Cerebellar cortex (tissue), 1 donor: ENCODE measurements at regions not wholly inside any gene's neighbourhood (a gene's known extent, or its start where the extent isn't known, plus 50 kb on each side); places are given as distances from the start of the nearest gene placed in this dataset.
A peak's percentile ranks its signal among the peaks of the same experiment; 100 is the strongest.
"Not testable (repeated sequence)": the region's sequence is repeated elsewhere in the genome, so short reads cannot be mapped to it uniquely, and the experiment has no call there.

Source experiments
- DNase-seq: peaks from one replicate; pipeline ENCODE4 v3.0.0-alpha.2; 2015; ENCODE audit warnings: low spot score

GRCh38 chr15:75792236-75792635 lies 51.0 kb upstream of the UBE2Q2 start:
- not testable (repeated sequence) for DNase-seq

- DNase-seq, result no peak
Observed at GRCh38 chr15:75791337-75791713, 51.9 kb upstream of the UBE2Q2 start.

- no peak for DNase-seq
Observed at GRCh38 chr15:75790631-75791336, 52.5 kb upstream of the UBE2Q2 start.

GRCh38 chr15:75786575-75786947 lies 56.7 kb upstream of the UBE2Q2 start:
- no peak for DNase-seq

- DNase-seq, result peak; percentile 41
Observed at GRCh38 chr15:75785771-75786574, 57.3 kb upstream of the UBE2Q2 start.

- not testable (repeated sequence) for DNase-seq
Observed at GRCh38 chr15:75784511-75785480, 58.5 kb upstream of the UBE2Q2 start.

- not testable (repeated sequence) for DNase-seq
Observed at GRCh38 chr15:75783566-75783965, 59.7 kb upstream of the UBE2Q2 start.

- DNase-seq, result no peak
Observed at GRCh38 chr15:75782926-75783325, 60.3 kb upstream of the UBE2Q2 start.

GRCh38 chr15:75780995-75781394 lies 62.3 kb upstream of the UBE2Q2 start:
- not testable (repeated sequence) for DNase-seq

GRCh38 chr15:75779504-75779903 lies 63.7 kb upstream of the UBE2Q2 start:
- DNase-seq, result no peak

GRCh38 chr15:75776871-75777610 lies 64.4 kb upstream of the CSPG4 start:
- not testable (repeated sequence) for DNase-seq

- no peak for DNase-seq
Observed at GRCh38 chr15:75776065-75776423, 63.4 kb upstream of the CSPG4 start.

GRCh38 chr15:75775296-75776064 lies 62.8 kb upstream of the CSPG4 start:
- DNase-seq, result no peak

- DNase-seq, result not testable (repeated sequence)
Observed at GRCh38 chr15:75773974-75774373, 61.3 kb upstream of the CSPG4 start.

- not testable (repeated sequence) for DNase-seq
Observed at GRCh38 chr15:75771054-75771453, 58.4 kb upstream of the CSPG4 start.

- DNase-seq, result no peak
Observed at GRCh38 chr15:75770131-75770530, 57.5 kb upstream of the CSPG4 start.

- DNase-seq, result not testable (repeated sequence)
Observed at GRCh38 chr15:75768526-75768925, 55.9 kb upstream of the CSPG4 start.

- not testable (repeated sequence) for DNase-seq
Observed at GRCh38 chr15:75765551-75766305, 53.1 kb upstream of the CSPG4 start.

GRCh38 chr15:75764845-75765550 lies 52.4 kb upstream of the CSPG4 start:
- not testable (repeated sequence) for DNase-seq
